Posterior cingulate gyrus (tissue), 11 donors: ENCODE measurements at regions not wholly inside any gene's neighbourhood (a gene's known extent, or its start where the extent isn't known, plus 50 kb on each side); places are given as distances from the start of the nearest gene placed in this dataset.

Source experiments
- DNase-seq, 10 donors: peaks; one replicate each; pipeline versions ENCODE4 v3.0.0 to v3.0.0-alpha.2; 2020 to 2021; ENCODE audit warnings: mixed read lengths in 3 of 10
- intact Hi-C: fragments of 100-400 bp; cut with DNase I; formaldehyde crosslinking; loops from one replicate; pipeline ENCODE4 v1.15.1; 2023

- intact Hi-C loops = no loop called here
- no peak for DNase-seq
Measured at GRCh38 chr6:114534813-114535212, 192.0 kb upstream of the HS3ST5 start.

GRCh38 chr6:114524081-114524480, 181.3 kb upstream of the HS3ST5 start:
- no peak for DNase-seq

GRCh38 chr6:114523508-114523907, 180.7 kb upstream of the HS3ST5 start:
- intact Hi-C loops = no loop called here
- no peak for DNase-seq

More at GRCh38 chr6:114524081-114524480, 181.3 kb upstream of the HS3ST5 start:
- intact Hi-C loops = no loop called here

- intact Hi-C loops = no loop called here
- no peak for DNase-seq
Measured at GRCh38 chr6:114521926-114522325, 179.1 kb upstream of the HS3ST5 start.

- intact Hi-C loops = no loop called here
- no peak for DNase-seq
Measured at GRCh38 chr6:114520976-114521375, 178.2 kb upstream of the HS3ST5 start.

GRCh38 chr6:114514170-114514569, 171.3 kb upstream of the HS3ST5 start:
- intact Hi-C loops = no loop called here
- no peak for DNase-seq

- intact Hi-C loops = no loop called here
- no peak for DNase-seq
Measured at GRCh38 chr6:114471450-114471849, 128.6 kb upstream of the HS3ST5 start.

GRCh38 chr6:114467931-114468330, 125.1 kb upstream of the HS3ST5 start:
- intact Hi-C loops = no loop called here
- DNase-seq = no peak

GRCh38 chr6:114465511-114465910, 122.7 kb upstream of the HS3ST5 start:
- DNase-seq = no peak
- intact Hi-C loops = no loop called here

GRCh38 chr6:114453737-114454276, 111.0 kb upstream of the HS3ST5 start:
- intact Hi-C loops = no loop called here
- DNase-seq = no peak

GRCh38 chr6:114452785-114453401, 110.1 kb upstream of the HS3ST5 start:
- intact Hi-C loops = no loop called here
- no peak for DNase-seq

GRCh38 chr6:114450631-114451030, 107.8 kb upstream of the HS3ST5 start:
- no peak for DNase-seq
- intact Hi-C loops = no loop called here

- intact Hi-C loops = no loop called here
- DNase-seq = no peak
Measured at GRCh38 chr6:114449659-114450058, 106.8 kb upstream of the HS3ST5 start.

- intact Hi-C loops = no loop called here
Measured at GRCh38 chr6:114446342-114446741, 103.5 kb upstream of the HS3ST5 start.

GRCh38 chr6:114445846-114446245, 103.0 kb upstream of the HS3ST5 start:
- intact Hi-C loops = no loop called here
- no peak for DNase-seq

More at GRCh38 chr6:114446342-114446741, 103.5 kb upstream of the HS3ST5 start:
- no peak for DNase-seq

- intact Hi-C loops = no loop called here
- DNase-seq = no peak
Measured at GRCh38 chr6:114439411-114439810, 96.6 kb upstream of the HS3ST5 start.

GRCh38 chr6:114437235-114437634, 94.4 kb upstream of the HS3ST5 start:
- intact Hi-C loops = no loop called here
- DNase-seq = no peak

- DNase-seq = no peak
- intact Hi-C loops = no loop called here
Measured at GRCh38 chr6:114436691-114437090, 93.9 kb upstream of the HS3ST5 start.

- intact Hi-C loops = no loop called here
- DNase-seq = no peak
Measured at GRCh38 chr6:114435985-114436384, 93.2 kb upstream of the HS3ST5 start.

GRCh38 chr6:114432400-114432799, 89.6 kb upstream of the HS3ST5 start:
- no peak for DNase-seq
- intact Hi-C loops = no loop called here

- intact Hi-C loops = no loop called here
- no peak for DNase-seq
Measured at GRCh38 chr6:114431641-114432040, 88.8 kb upstream of the HS3ST5 start.

- DNase-seq = no peak
Measured at GRCh38 chr6:114430534-114431124, 87.8 kb upstream of the HS3ST5 start.

More at GRCh38 chr6:114430534-114431124, 87.8 kb upstream of the HS3ST5 start:
- intact Hi-C loops = no loop called here
